ENCODE measurements at regions not wholly inside any gene's neighbourhood (a gene's known extent, or its start where the extent isn't known, plus 50 kb on each side); places are given as distances from the start of the nearest gene placed in this dataset.

DNA sequence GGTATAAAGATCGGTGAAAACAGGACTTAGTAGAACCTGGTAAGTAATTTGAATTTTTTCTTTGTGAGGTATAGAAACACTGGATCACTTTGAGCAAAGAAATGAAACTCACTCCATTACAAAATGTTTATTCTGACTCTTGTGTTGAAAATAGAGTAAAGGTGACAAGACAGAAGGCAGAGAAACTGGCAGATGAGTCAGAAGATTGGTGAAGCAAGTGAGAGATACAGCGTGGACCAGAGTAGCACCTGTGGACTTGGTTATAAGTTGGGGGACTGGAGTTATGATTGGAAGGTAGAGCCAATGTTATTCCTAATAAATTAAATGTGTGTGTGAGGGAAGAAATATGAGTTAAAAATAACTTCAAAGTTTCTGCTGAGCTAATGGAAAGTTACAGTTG lies 620.9 kb downstream of the ZWINT start (continued):
- TF ChIP-seq, protein P1, sequence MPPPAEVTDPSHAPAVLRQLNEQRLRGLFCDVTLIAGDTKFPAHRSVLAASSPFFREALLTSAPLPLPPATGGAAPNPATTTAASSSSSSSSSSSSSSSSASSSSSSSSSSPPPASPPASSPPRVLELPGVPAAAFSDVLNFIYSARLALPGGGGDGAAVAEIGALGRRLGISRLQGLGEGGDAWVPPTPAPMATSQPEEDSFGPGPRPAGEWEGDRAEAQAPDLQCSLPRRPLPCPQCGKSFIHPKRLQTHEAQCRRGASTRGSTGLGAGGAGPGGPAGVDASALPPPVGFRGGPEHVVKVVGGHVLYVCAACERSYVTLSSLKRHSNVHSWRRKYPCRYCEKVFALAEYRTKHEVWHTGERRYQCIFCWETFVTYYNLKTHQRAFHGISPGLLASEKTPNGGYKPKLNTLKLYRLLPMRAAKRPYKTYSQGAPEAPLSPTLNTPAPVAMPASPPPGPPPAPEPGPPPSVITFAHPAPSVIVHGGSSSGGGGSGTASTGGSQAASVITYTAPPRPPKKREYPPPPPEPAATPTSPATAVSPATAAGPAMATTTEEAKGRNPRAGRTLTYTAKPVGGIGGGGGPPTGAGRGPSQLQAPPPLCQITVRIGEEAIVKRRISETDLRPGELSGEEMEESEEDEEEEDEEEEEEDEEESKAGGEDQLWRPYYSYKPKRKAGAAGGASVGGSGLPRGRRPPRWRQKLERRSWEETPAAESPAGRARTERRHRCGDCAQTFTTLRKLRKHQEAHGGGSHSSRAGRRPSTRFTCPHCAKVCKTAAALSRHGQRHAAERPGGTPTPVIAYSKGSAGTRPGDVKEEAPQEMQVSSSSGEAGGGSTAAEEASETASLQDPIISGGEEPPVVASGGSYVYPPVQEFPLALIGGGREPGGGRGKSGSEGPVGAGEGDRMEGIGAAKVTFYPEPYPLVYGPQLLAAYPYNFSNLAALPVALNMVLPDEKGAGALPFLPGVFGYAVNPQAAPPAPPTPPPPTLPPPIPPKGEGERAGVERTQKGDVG (CRISPR knock-in tag; IDR thresholded peaks at IDR 0.05) = no peak
- TF ChIP-seq, protein P2, sequence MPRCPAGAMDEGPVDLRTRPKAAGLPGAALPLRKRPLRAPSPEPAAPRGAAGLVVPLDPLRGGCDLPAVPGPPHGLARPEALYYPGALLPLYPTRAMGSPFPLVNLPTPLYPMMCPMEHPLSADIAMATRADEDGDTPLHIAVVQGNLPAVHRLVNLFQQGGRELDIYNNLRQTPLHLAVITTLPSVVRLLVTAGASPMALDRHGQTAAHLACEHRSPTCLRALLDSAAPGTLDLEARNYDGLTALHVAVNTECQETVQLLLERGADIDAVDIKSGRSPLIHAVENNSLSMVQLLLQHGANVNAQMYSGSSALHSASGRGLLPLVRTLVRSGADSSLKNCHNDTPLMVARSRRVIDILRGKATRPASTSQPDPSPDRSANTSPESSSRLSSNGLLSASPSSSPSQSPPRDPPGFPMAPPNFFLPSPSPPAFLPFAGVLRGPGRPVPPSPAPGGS (IDR thresholded peaks at IDR 0.05; ENCODE audit: borderline replicate concordance, insufficient read depth, low read depth, low read length, poor library complexity, severe bottlenecking) = no peak
- TF ChIP-seq RELA (IDR thresholded peaks at IDR 0.05; ENCODE audit: borderline replicate concordance, partially characterized antibody) (no peak), HCFC1 (IDR thresholded peaks at IDR 0.05; ENCODE audit: low read length) (no peak), ZZZ3 (IDR thresholded peaks at IDR 0.05; ENCODE audit: control insufficient read depth, insufficient read length, low read depth) (no peak), YY1 (IDR thresholded peaks at IDR 0.05; ENCODE audit: low read depth, low read length) (no peak), MXI1 (IDR thresholded peaks at IDR 0.05; ENCODE audit: low read depth, low read length) (no peak), SPI1 (IDR thresholded peaks at IDR 0.05; ENCODE audit: borderline replicate concordance, insufficient read depth, low read depth, low read length) (no peak)
- TF ChIP-seq, protein P3, sequence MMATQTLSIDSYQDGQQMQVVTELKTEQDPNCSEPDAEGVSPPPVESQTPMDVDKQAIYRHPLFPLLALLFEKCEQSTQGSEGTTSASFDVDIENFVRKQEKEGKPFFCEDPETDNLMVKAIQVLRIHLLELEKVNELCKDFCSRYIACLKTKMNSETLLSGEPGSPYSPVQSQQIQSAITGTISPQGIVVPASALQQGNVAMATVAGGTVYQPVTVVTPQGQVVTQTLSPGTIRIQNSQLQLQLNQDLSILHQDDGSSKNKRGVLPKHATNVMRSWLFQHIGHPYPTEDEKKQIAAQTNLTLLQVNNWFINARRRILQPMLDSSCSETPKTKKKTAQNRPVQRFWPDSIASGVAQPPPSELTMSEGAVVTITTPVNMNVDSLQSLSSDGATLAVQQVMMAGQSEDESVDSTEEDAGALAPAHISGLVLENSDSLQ (IDR thresholded peaks at IDR 0.05) = no peak
- TF ChIP-seq, protein P4, sequence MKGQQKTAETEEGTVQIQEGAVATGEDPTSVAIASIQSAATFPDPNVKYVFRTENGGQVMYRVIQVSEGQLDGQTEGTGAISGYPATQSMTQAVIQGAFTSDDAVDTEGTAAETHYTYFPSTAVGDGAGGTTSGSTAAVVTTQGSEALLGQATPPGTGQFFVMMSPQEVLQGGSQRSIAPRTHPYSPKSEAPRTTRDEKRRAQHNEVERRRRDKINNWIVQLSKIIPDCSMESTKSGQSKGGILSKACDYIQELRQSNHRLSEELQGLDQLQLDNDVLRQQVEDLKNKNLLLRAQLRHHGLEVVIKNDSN (IDR thresholded peaks at IDR 0.05; ENCODE audit: borderline replicate concordance, extremely low read length, insufficient read depth, low read depth, low read length) = no peak
- TF ChIP-seq, protein P5, sequence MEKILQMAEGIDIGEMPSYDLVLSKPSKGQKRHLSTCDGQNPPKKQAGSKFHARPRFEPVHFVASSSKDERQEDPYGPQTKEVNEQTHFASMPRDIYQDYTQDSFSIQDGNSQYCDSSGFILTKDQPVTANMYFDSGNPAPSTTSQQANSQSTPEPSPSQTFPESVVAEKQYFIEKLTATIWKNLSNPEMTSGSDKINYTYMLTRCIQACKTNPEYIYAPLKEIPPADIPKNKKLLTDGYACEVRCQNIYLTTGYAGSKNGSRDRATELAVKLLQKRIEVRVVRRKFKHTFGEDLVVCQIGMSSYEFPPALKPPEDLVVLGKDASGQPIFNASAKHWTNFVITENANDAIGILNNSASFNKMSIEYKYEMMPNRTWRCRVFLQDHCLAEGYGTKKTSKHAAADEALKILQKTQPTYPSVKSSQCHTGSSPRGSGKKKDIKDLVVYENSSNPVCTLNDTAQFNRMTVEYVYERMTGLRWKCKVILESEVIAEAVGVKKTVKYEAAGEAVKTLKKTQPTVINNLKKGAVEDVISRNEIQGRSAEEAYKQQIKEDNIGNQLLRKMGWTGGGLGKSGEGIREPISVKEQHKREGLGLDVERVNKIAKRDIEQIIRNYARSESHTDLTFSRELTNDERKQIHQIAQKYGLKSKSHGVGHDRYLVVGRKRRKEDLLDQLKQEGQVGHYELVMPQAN (conservative IDR thresholded peaks at IDR 0.05) = no peak
- TF ChIP-seq, protein P6, sequence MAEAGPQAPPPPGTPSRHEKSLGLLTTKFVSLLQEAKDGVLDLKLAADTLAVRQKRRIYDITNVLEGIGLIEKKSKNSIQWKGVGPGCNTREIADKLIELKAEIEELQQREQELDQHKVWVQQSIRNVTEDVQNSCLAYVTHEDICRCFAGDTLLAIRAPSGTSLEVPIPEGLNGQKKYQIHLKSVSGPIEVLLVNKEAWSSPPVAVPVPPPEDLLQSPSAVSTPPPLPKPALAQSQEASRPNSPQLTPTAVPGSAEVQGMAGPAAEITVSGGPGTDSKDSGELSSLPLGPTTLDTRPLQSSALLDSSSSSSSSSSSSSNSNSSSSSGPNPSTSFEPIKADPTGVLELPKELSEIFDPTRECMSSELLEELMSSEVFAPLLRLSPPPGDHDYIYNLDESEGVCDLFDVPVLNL (IDR thresholded peaks at IDR 0.05; ENCODE audit: low read depth, low read length) = no peak
- TF ChIP-seq, protein P7, sequence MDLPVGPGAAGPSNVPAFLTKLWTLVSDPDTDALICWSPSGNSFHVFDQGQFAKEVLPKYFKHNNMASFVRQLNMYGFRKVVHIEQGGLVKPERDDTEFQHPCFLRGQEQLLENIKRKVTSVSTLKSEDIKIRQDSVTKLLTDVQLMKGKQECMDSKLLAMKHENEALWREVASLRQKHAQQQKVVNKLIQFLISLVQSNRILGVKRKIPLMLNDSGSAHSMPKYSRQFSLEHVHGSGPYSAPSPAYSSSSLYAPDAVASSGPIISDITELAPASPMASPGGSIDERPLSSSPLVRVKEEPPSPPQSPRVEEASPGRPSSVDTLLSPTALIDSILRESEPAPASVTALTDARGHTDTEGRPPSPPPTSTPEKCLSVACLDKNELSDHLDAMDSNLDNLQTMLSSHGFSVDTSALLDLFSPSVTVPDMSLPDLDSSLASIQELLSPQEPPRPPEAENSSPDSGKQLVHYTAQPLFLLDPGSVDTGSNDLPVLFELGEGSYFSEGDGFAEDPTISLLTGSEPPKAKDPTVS (IDR thresholded peaks at IDR 0.05; ENCODE audit: low read depth, low read length) = no peak
- TF ChIP-seq, protein P8, sequence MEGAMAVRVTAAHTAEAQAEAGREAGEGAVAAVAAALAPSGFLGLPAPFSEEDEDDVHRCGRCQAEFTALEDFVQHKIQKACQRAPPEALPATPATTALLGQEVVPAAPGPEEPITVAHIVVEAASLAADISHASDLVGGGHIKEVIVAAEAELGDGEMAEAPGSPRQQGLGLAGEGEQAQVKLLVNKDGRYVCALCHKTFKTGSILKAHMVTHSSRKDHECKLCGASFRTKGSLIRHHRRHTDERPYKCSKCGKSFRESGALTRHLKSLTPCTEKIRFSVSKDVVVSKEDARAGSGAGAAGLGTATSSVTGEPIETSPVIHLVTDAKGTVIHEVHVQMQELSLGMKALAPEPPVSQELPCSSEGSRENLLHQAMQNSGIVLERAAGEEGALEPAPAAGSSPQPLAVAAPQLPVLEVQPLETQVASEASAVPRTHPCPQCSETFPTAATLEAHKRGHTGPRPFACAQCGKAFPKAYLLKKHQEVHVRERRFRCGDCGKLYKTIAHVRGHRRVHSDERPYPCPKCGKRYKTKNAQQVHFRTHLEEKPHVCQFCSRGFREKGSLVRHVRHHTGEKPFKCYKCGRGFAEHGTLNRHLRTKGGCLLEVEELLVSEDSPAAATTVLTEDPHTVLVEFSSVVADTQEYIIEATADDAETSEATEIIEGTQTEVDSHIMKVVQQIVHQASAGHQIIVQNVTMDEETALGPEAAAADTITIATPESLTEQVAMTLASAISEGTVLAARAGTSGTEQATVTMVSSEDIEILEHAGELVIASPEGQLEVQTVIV (IDR thresholded peaks at IDR 0.05; ENCODE audit: borderline replicate concordance, partially characterized antibody) = no peak
